MCF 10A (cell line): ENCODE measurements at regions not wholly inside any gene's neighbourhood (a gene's known extent, or its start where the extent isn't known, plus 50 kb on each side); places are given as distances from the start of the nearest gene placed in this dataset.

ENCODE experiments used
- BruUV-seq: library from RNA; stranded (reverse); fragments of 400-500 nt; replicated peaks from 2 replicates; lab custom pipeline; 2021; lab: Mats Ljungman, UMichigan
- CTCF ChIA-PET: fragments of 300-600 bp; sonication (Branson Sonifier 250); formaldehyde crosslinking; extraction: SDS; loops from one replicate; lab custom pipeline; 2021; ENCODE audit warnings: antibody characterized with exemption, inconsistent platforms; lab: Yijun Ruan, JAX
- POLR2A ChIA-PET: fragments of 300-600, 350-650 bp; sonication (Branson Sonifier 250); formaldehyde crosslinking; extraction: SDS; loops from one replicate; lab custom pipeline; 2020; ENCODE audit warnings: antibody characterized with exemption, inconsistent platforms; lab: Yijun Ruan, JAX
- DNase-seq: peaks from one replicate; pipeline ENCODE4 v3.0.0-alpha.2; 2018; ENCODE audit not compliant: unreplicated experiment
- H3K27ac Mint-ChIP-seq: one replicate; pipeline ENCODE4 v1.8.0; 2022; ENCODE audit warnings: mild to moderate bottlenecking, low read depth, mixed read lengths; ENCODE audit not compliant: unreplicated experiment
- H3K27me3 Mint-ChIP-seq: one replicate; pipeline ENCODE4 v1.8.0; 2022; ENCODE audit warnings: mixed read lengths; ENCODE audit not compliant: insufficient read depth, unreplicated experiment
- H3K36me3 Mint-ChIP-seq: one replicate; pipeline ENCODE4 v1.8.0; 2022; ENCODE audit warnings: mild to moderate bottlenecking, moderate library complexity, mixed read lengths; ENCODE audit not compliant: insufficient read depth, unreplicated experiment
- H3K4me1 Mint-ChIP-seq: one replicate; pipeline ENCODE4 v1.8.0; 2022; ENCODE audit warnings: mixed read lengths; ENCODE audit not compliant: insufficient read depth, unreplicated experiment
- H3K4me3 Mint-ChIP-seq: one replicate; pipeline ENCODE4 v1.8.0; 2022; ENCODE audit warnings: mild to moderate bottlenecking, moderate library complexity, mixed read lengths; ENCODE audit not compliant: unreplicated experiment
- H3K9me3 Mint-ChIP-seq: one replicate; pipeline ENCODE4 v1.8.0; 2022; ENCODE audit warnings: mixed read lengths; ENCODE audit not compliant: unreplicated experiment
- CTCF ChIP-seq: fragments of 200-600 bp; IDR thresholded peaks from one replicate; pipeline ENCODE4 v1.8.0; 2022; ENCODE audit warnings: antibody characterized with exemption, mild to moderate bottlenecking; ENCODE audit not compliant: unreplicated experiment
- intact Hi-C: fragments of 100-400 bp; cut with micrococcal nuclease; formaldehyde crosslinking; loops from 2 replicates; pipeline ENCODE4 v1.14.1; 2022

- no peak for TF ChIP-seq CTCF
- Mint-ChIP-seq H3K27ac (no peak overlapping the region), H3K4me3 (no peak overlapping the region), H3K36me3 (no peaks in the 10 kb centered on the region), H3K4me1 (no peaks in the 10 kb centered on the region), H3K27me3 (no peaks in the 10 kb centered on the region), H3K9me3 (peaks cover 6% of the 10 kb centered on the region)
- POLR2A ChIA-PET = no interaction called here
- intact Hi-C loops = no loop called here
- no peak for DNase-seq
- no TSS peak for BruUV-seq
- CTCF ChIA-PET = interaction anchor here (1.3 kb wide), 1 partner anchor 20 kb away, joined by 3 read pairs; no protein-coding TSS in a partner anchor
Observed at GRCh38 chr1:61566177-61566576, 158.8 kb downstream of the TM2D1 start.

DNA sequence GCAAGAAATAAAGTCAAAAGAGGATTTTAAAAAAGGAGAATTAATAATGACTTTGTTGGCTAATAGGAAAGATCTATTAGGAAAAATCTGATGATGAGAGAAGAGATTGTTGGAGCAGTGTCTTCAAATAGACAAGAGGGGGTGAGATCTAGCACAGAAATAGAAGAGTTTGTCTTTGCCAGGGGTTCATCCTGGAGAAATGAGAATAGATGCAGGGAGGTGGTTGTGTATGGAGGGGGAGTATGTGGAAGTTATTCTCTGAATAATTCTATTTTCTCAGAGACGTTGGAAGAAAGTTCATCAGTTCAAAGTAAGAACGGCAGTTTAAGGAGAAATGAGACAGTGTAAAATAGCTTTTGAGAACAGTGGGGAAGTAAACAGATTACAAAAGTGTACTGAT lies 161.3 kb downstream of the TM2D1 start:
- TF ChIP-seq CTCF = no peak
- POLR2A ChIA-PET = no interaction called here
- H3K9me3 Mint-ChIP-seq = peaks cover 6% of the 10 kb centered on the region
- no TSS peak for BruUV-seq
- no peaks in the 10 kb centered on the region for H3K27me3 Mint-ChIP-seq
- CTCF ChIA-PET = no interaction called here
- no peaks in the 10 kb centered on the region for H3K36me3 Mint-ChIP-seq
- H3K27ac Mint-ChIP-seq = no peak overlapping the region
- intact Hi-C loops = no loop called here
- H3K4me1 Mint-ChIP-seq = no peaks in the 10 kb centered on the region
- no peak overlapping the region for H3K4me3 Mint-ChIP-seq
- no peak for DNase-seq

- Mint-ChIP-seq H3K27ac (no peak overlapping the region), H3K27me3 (no peaks in the 10 kb centered on the region), H3K4me3 (no peak overlapping the region), H3K36me3 (no peaks in the 10 kb centered on the region), H3K4me1 (no peaks in the 10 kb centered on the region), H3K9me3 (peaks cover 6% of the 10 kb centered on the region)
- intact Hi-C loops = no loop called here
- no peak for TF ChIP-seq CTCF
- ChIA-PET CTCF (no interaction called here), POLR2A (no interaction called here)
- peak; percentile 9 for DNase-seq
- no TSS peak for BruUV-seq
Observed at GRCh38 chr1:61561666-61562065, 163.3 kb downstream of the TM2D1 start.

- POLR2A ChIA-PET = no interaction called here
- no TSS peak for BruUV-seq
- no peaks in the 10 kb centered on the region for H3K4me1 Mint-ChIP-seq
- no peak overlapping the region for H3K4me3 Mint-ChIP-seq
- no peak for TF ChIP-seq CTCF
- no peak overlapping the region for H3K27ac Mint-ChIP-seq
- H3K36me3 Mint-ChIP-seq = no peaks in the 10 kb centered on the region
- CTCF ChIA-PET = interaction anchor here (0.6 to 0.7 kb wide), 3 partner anchors 61 to 699 kb away, joined by 3 to 4 read pairs (median 4); no protein-coding TSS in a partner anchor
- no peak for DNase-seq
- H3K9me3 Mint-ChIP-seq = peaks cover 13% of the 10 kb centered on the region
- no peaks in the 10 kb centered on the region for H3K27me3 Mint-ChIP-seq
- intact Hi-C loops = no loop called here
Observed at GRCh38 chr1:61560385-61560784, 164.6 kb downstream of the TM2D1 start.
